ENCODE measurements at regions not wholly inside any gene's neighbourhood (a gene's known extent, or its start where the extent isn't known, plus 50 kb on each side); places are given as distances from the start of the nearest gene placed in this dataset.

GRCh38 chr13:111482126-111482525, 161.7 kb downstream of the TEX29 start:
- Histone ChIP-seq H3K27ac (ENCODE audit: control insufficient read depth, insufficient read depth, low read length) (no peak overlapping the region), H3K79me2 (ENCODE audit: control insufficient read depth, insufficient read depth, low read length) (no peaks in the 10 kb centered on the region), H3K27me3 (ENCODE audit: control insufficient read depth, extremely low read depth, insufficient read depth, low read length) (no peaks in the 10 kb centered on the region), H3K4me2 (ENCODE audit: control insufficient read depth, extremely low read depth, insufficient read depth, low read depth, low read length) (no peak overlapping the region), H4K20me1 (ENCODE audit: control insufficient read depth, extremely low read depth, insufficient read depth, low read length) (no peaks in the 10 kb centered on the region), H3K4me1 (ENCODE audit: control insufficient read depth, extremely low read depth, insufficient read depth, low read length) (no peaks in the 10 kb centered on the region), H3K36me3 (ENCODE audit: control insufficient read depth in 2 of 2, extremely low read depth in 1 of 2, insufficient read depth in 2 of 2, low read length in 2 of 2) (no peaks in the 10 kb centered on the region), H3K9me1 (ENCODE audit: control insufficient read depth, extremely low read depth, insufficient read depth, low read length) (no peaks in the 10 kb centered on the region), H2AFZ (ENCODE audit: control insufficient read depth, low read length) (no peak overlapping the region), H3K9me3 (ENCODE audit: control insufficient read depth, low read depth, low read length) (peaks cover 4% of the 10 kb centered on the region), H3K9ac (ENCODE audit: control insufficient read depth, extremely low read depth, insufficient read depth, low read length) (no peak overlapping the region), H3K4me3 (ENCODE audit: control insufficient read depth in 2 of 3, extremely low read depth in 1 of 3, insufficient read depth in 2 of 3, low read depth in 1 of 3, low read length in 3 of 3) (no peak overlapping the region)
- DNase-seq (ENCODE audit: low read depth, low spot score) (no peak), FAIRE-seq (no peak)
- dilution Hi-C loops (cut with MboI; ENCODE audit: extremely low pct_ligation_motif_present, low sequenced_read_pairs), result no loop called here
- no peak for TF ChIP-seq CTCF (optimal IDR thresholded peaks at IDR 0.05 in 1 of 3, IDR thresholded peaks at IDR 0.05 in 1 of 3, conservative IDR thresholded peaks at IDR 0.05 in 1 of 3; ENCODE audit: extremely low read depth in 1 of 3, insufficient read depth in 2 of 3, low read length in 3 of 3)
- TF ChIP-seq EZH2 (IDR thresholded peaks at IDR 0.05; ENCODE audit: low read length), result no peak

GRCh38 chr13:111482806-111483620, 162.6 kb downstream of the TEX29 start:
- no peaks in the 10 kb centered on the region for H3K36me3 ChIP-seq (ENCODE audit: control insufficient read depth in 2 of 2, extremely low read depth in 1 of 2, insufficient read depth in 2 of 2, low read length in 2 of 2)
- H2AFZ ChIP-seq (ENCODE audit: control insufficient read depth, low read length), result no peak overlapping the region
- H3K4me3 ChIP-seq (ENCODE audit: control insufficient read depth in 2 of 3, extremely low read depth in 1 of 3, insufficient read depth in 2 of 3, low read depth in 1 of 3, low read length in 3 of 3), result no peak overlapping the region
- H4K20me1 ChIP-seq (ENCODE audit: control insufficient read depth, extremely low read depth, insufficient read depth, low read length), result no peaks in the 10 kb centered on the region
- H3K4me1 ChIP-seq (ENCODE audit: control insufficient read depth, extremely low read depth, insufficient read depth, low read length), result no peaks in the 10 kb centered on the region
- peaks cover 4% of the 10 kb centered on the region for H3K9me3 ChIP-seq (ENCODE audit: control insufficient read depth, low read depth, low read length)
- no peak for TF ChIP-seq CTCF (optimal IDR thresholded peaks at IDR 0.05 in 1 of 3, IDR thresholded peaks at IDR 0.05 in 1 of 3, conservative IDR thresholded peaks at IDR 0.05 in 1 of 3; ENCODE audit: extremely low read depth in 1 of 3, insufficient read depth in 2 of 3, low read length in 3 of 3)
- no peak for TF ChIP-seq EZH2 (IDR thresholded peaks at IDR 0.05; ENCODE audit: low read length)
- DNase-seq (ENCODE audit: low read depth, low spot score) (no peak), FAIRE-seq (no peak)
- H3K9me1 ChIP-seq (ENCODE audit: control insufficient read depth, extremely low read depth, insufficient read depth, low read length), result no peaks in the 10 kb centered on the region
- no peaks in the 10 kb centered on the region for H3K79me2 ChIP-seq (ENCODE audit: control insufficient read depth, insufficient read depth, low read length)
- dilution Hi-C loops (cut with MboI; ENCODE audit: extremely low pct_ligation_motif_present, low sequenced_read_pairs), result no loop called here
- no peak overlapping the region for H3K27ac ChIP-seq (ENCODE audit: control insufficient read depth, insufficient read depth, low read length)
- no peaks in the 10 kb centered on the region for H3K27me3 ChIP-seq (ENCODE audit: control insufficient read depth, extremely low read depth, insufficient read depth, low read length)
- H3K4me2 ChIP-seq (ENCODE audit: control insufficient read depth, extremely low read depth, insufficient read depth, low read depth, low read length), result no peak overlapping the region
- H3K9ac ChIP-seq (ENCODE audit: control insufficient read depth, extremely low read depth, insufficient read depth, low read length), result no peak overlapping the region

Data from keratinocyte (primary cell).